NCI-H2171 treated with DMSO at 0.1 percent for 48 hours (cell line): ENCODE measurements at regions not wholly inside any gene's neighbourhood (a gene's known extent, or its start where the extent isn't known, plus 50 kb on each side); places are given as distances from the start of the nearest gene placed in this dataset.

Experiments
- DNase-seq: peaks from one replicate; lab custom pipeline; 2025; lab: John Stamatoyannopoulos, UW

DNA sequence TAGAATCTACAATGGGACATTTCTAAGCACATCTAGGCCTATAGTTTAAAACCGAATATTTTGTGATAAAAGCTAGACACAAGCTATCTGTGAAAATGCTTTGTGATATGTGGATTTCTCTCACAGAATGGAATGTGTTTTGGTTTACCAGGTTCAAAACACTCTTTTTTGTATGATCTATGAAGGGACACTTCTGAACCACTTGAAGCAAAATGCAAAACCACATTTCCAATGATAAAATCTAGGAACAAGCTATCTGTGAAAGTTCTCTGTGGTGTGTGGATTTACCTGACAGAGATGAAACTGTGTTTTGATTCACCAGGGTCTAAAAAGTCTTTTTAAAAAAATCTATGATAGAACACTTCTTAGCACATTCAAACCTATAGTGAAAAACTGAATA is 2192.4 kb downstream of the TP53TG3F start:
- no peak for DNase-seq

DNA sequence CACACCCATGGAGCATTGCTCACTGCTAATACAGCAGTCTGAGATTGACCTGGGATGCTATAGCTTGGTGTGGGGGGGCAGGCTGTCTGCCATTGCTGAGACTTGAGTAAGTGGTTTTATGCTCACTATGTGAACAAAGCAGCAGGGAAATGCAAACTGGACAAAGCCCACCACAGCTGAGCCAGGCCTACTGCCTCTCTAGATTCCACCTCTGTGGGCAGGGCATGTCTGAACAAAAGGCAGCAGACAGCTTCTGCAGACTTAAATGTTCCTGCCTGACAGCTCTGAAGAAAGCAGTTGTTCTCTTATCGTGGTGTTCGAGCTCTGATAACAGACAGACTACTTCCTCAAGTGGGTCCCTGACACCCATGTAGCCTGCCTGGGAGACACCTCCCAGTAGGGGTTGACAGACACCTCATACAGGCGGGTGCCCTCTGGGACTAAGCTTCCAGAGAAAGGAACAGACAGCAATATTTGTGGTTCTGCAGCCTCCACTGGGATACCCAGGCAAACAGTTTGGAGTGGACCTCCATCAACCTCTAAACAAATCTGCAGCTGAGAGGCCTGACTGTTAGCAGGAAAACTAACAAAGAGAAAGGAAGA is 2204.8 kb downstream of the TP53TG3F start:
- DNase-seq = no peak

DNA sequence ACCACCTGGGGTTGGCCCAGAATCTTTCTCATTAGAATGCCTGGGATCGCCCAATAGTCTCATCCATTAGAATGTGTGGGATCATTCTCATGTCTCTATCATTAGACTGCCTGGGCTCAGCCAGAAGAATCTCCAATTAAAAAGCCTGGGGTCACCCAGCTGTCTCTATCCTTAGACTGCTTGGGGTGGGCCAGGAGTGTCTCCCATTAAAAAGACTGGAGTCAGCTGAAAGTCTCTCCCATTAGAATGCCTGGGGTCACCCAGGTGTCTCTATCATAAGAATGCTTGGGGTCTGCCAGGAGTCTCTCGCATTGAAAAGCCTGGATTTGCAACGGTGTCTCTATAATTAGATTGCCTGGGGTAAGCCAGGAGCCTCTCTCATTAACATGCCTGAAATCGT is 2225.7 kb downstream of the TP53TG3F start:
- DNase-seq = no peak

DNA sequence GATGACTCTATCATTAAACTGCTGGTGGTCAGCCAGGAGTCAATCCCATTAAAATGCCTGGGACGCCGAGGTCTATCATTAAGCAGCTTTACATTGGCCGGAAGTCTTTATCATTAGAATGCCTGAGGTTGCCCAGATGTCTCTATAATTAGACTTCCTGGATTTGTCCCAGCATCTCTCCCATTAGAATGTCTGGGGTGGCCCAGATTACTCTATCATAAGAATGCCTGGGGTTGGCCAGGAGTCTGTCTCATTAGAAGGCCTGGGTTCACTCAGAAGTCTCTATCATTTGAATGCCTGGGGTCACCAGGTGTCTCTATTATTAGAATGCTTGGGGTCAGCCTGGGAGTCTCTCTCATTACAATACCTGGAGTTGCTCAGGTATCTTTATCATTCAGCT is 2227.2 kb downstream of the TP53TG3F start:
- DNase-seq = no peak

DNA sequence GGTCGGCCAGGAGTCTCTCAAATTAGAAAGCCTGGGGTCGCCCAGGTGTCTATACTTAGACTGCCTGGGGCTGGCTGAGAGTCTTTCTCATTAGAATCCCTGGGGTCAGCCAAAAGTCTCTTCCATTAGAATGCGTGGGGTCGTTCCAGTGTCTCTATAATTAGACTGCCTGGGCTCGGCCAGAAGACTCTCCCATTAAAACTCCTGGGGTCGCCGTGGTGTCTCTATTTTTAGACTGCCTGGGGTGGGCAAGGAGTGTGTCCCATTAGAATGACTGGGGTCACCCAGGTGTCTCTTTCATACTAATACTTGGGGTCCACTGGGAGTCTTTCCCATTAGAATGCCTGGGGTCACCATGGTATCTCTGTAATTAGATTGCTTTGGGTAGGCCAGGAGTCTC is 2227.7 kb downstream of the TP53TG3F start:
- DNase-seq = no peak

DNA sequence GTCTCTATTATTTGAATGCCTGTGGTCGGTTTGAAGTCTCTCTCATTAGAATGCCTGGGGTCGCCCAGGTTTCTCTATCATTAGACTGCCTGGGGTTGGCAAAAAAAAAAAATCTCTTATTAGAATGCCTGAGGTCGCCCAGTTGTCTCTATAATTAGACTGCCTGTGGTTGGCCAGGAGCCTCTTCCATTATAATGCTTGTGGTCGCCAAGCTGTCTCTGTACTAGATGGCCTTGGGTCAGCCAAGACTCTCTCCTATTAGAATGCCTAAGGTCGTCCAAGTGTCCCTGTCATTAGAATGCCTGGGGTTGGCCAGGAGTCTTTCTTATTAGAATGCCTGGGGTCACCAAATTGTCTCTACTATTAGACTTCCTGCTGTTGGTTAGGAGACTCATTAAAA is 2228.4 kb downstream of the TP53TG3F start:
- no peak for DNase-seq

DNA sequence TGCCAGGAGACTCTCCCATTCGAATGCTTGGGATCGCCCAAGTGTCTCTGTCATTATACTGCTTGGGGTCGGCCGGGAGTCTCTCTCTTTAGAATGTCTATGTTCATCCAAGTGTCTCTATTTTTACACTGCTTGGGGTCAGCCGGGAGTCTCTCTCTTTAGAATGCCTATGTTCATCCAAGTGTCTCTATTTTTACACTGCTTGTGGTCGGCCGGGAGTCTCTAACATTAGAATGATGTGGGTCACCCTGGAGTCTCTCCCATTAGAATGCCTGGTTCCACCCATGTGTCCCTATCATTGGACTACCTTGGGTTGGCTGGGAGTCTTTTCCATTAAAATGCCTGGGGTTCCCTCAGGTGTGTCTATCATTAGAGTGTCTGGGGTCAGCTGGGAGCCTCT is 2230.4 kb downstream of the TP53TG3F start:
- DNase-seq = no peak

DNA sequence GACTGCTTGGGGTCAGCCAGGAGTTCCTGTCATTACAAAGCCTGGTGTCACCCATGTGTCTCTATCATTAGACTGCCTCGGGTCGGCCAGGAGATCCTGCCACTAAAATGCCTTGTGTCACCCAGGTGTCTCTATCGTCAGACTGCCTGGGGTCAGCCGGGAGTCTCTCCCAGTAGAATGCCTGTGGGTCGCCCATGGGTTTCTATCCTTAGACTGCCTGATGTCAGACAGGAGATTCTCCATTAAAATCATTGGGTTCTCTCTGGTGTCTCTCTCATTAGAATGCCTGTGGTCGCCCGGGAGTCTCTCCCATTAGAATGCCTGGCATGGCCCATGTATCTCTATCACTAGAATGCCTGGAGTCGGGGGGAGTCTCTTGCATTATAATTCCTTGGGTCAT is 2231.0 kb downstream of the TP53TG3F start:
- no peak for DNase-seq

DNA sequence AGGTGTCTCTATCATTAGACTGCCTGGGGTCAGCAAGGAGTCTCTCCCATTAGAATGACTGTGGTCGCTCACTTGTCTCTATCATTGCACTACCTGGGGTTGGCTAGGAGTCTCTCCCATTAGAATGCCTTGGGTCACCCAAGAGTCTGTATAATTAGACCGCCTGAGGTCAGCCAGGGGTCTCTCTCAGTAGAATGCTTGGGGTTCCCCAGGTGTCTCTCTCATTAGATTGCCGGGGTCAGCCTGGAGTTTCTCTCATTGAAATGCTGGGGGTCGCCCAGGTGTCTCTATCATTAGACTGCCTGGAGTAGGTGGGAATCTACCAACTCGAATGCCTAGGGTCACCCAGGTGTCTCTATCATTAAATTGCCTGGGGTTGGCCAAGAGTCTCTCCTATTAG is 2231.6 kb downstream of the TP53TG3F start:
- DNase-seq = no peak

DNA sequence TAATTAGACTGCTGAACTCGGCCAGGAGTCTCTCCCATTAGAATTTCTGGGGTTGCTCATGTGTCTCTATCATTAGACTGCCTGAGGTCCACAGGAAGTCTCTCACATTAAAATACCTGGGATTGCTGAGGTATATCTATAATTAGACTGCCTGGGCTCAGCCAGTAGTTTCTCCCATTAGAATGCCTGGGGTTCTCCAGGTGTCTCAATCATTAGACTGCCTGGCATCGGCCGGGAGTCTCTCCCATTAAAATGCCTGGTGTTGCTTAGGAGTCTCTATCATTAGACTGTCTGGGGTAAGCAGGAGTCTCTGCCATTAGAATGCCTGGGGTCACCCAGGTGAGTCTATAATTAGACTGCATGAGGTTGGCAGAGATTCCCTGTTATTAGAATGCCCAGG is 2233.4 kb downstream of the TP53TG3F start:
- no peak for DNase-seq

DNA sequence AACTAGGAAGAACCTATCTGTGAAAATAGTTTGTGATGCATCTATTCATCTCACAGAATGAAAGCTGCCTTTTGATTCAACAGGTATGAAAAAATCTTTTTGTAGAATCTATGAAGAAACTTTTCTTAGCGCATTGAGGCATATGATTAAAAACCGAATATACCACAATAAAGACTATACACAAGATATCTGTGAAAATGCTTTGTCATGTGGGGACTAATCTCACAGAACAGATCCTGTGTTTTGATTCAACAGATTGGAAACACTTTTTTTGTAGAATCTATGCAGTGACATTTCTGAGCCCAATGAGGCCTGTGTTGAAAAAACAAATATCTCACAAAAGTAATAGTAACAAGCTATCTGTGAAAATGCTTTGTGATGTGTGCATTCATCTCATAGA is 2247.5 kb downstream of the TP53TG3F start:
- no peak for DNase-seq

DNA sequence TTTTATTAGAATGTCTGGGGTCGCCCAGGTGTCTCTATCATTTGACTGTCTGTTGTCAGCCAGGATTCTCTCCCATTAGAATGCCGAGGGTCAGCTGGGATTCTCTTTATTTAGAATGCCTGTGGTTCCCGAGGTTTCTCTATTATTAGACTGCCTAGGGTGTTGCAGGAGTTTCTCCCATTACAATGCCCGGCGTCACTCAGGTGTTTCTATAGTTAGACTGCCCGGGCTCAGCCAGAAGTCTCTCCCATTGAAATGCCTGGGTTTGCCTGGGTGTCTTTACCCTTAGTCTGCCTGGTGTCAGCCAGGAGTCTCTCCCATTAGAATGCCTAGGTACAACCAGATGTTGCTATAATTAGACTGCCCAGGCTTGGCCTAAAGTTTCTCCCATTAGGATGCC is 2252.0 kb downstream of the TP53TG3F start:
- DNase-seq = no peak

DNA sequence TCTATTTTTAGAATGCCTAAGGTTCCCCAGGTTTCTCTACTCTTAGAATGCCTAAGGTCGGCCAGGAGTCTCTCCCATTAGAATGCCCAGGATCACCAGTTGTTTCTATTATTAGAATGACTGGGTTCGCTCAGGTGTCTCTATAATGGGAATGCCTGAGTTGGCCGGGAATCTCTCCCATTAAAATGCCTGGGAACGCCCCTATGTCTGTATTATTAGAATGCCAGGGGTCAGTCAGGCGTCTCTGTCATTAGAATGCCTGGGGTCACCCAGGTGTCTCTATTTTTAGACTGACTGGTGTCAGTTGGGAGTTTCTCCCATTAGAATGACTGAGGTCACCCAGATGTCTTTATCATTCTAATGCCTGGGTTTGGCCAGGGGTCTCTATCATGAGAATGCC is 2252.5 kb downstream of the TP53TG3F start:
- DNase-seq = no peak

DNA sequence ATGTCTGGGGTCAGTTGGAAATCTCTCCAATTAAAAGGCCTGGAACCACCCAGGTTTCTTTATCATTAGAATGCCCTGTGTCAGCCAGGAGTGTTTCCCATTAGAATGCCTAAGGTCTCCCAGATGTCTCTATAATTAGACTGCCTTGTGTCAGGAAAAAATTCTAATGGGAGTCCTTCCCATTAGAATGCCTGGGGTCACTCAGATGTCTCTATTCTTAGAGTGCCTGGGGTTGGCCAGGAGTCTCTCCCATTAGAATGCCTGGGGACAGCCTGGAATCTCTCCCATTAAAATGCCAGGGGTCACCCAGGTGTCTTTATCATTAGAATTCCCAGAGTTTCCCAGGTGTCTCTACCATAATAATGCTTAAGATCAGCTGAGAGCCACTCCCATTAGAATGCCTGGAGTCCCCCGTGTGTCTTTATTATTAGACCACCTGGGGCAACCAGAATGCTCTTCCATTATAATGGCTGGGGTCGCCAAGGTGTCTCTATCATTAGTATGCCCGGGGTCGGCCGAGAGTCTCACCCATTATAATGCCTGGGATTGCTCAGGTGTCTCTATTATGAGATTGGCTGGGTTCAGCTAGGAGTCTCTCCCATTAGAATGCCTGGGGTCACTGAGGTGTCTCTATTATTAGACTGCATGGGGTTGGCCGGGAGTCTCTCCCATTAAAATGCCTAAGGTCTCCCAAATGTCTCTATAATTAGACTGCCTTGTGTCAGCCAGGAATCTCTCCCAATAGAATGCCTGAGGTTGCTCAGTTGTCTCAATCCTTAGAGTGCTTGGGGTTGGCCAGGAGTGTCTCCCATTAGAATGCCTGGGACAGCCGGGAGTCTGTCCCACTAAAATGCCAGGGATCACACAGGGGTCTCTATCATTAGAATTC is 2254.6 kb downstream of the TP53TG3F start:
- DNase-seq = no peak

DNA sequence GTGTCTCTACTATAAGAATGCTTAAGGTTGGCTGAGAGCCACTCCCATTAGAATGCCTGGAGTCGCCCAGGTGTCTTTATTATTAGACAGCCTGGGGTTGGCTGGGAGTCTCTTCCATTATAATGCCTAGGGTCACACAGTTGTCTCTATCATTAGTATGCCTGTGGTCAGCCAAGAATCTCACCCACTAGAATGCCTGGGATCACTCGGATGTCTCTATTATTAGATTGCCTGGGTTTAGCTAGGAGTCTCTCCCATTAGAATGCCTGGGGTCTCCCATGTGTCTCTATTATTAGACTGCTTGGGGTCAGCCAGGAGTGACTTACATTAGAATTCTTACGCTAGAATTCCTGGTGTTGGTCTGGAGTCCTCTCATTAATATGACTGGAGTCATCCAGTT is 2255.3 kb downstream of the TP53TG3F start:
- DNase-seq = no peak

DNA sequence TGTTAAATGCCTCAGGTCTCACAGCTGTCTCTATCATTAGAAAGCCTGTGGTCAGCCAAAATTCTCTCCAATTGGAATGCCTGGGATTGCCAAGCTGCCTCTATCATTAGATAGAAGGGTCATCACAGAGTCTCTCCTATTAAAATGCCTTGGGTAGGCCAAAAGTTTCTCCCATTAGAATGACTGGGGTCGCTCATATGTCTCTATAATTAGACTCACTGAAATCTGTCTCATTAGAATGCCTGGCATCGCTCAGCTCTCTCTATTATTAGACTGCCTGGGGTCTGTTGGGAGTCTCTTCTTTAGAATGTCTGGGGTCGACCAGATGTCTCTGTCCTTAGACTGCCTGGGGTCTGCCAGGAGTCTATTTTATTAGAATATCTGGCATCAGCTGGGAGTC is 2265.1 kb downstream of the TP53TG3F start:
- no peak for DNase-seq

DNA sequence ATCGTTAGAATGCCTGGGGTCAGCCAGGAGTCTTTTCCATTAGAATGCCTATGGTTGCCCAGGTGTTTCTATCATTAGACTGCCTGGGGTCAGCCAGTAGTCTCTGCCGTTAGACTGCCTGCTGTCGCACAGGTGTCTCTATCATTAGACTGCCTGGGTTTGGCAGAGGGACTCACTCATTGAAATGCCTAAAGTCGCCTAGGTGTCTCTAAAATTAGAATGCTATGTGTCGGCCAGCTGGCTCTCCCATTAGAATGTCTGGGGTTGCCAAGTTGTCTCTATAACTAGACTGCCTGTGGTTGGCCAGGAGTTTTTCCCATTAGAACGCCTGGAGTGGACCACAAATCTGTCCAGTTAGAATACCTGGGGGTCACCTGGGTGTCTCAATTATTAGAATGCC is 2266.5 kb downstream of the TP53TG3F start:
- DNase-seq = no peak

DNA sequence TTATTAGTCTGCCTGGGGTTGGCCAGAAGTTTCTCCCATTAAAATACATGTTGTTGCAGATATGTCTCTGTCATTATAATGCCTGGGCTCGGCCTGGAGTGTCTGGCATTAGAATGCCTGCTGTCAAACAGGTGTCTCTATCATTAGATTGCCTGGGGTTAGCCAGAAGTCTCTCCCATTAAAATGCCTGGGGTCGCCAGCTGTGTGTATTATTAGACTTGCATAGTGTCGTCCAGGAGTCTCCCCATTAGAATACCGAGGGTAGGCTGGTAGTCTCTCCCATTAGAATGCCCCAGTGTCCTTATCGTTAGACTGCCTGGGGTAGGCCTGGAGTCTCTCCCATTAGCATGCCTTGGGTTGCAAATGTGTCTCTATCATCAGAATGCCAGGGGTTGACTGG is 2270.8 kb downstream of the TP53TG3F start:
- no peak for DNase-seq

DNA sequence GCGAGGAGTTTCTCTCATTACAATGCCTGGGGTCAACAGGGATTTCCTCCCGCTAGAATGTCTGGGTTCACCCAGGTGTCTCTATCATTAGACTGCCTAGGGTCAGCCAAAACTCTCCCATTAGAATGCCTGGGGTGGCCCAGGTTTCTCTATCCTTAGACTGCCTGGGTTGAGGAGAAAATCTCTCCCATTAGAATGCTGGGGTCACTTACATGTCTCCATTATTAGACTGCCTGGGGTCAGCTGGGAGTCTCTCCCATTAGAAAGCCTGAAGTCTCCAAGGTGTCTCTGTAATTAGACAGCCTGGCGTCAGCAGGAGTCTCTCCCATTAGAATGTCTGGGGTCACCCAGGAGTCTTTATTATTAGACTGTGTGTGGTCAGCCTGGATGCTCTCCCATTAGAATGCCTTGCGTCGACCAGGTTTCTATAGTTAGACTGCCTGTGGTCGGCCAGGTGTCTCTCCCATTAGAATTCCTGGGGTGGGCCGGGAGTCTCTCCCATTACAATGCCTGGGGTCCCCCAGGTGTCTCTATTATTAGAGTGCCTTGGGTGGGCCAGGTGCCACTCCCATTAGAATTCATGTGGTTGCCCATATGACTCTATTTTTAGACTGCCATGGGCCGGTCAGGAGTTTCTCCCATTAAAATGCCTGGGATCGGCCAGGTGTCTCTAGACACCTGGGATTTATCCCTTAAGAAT is 2272.1 kb downstream of the TP53TG3F start:
- DNase-seq = no peak

DNA sequence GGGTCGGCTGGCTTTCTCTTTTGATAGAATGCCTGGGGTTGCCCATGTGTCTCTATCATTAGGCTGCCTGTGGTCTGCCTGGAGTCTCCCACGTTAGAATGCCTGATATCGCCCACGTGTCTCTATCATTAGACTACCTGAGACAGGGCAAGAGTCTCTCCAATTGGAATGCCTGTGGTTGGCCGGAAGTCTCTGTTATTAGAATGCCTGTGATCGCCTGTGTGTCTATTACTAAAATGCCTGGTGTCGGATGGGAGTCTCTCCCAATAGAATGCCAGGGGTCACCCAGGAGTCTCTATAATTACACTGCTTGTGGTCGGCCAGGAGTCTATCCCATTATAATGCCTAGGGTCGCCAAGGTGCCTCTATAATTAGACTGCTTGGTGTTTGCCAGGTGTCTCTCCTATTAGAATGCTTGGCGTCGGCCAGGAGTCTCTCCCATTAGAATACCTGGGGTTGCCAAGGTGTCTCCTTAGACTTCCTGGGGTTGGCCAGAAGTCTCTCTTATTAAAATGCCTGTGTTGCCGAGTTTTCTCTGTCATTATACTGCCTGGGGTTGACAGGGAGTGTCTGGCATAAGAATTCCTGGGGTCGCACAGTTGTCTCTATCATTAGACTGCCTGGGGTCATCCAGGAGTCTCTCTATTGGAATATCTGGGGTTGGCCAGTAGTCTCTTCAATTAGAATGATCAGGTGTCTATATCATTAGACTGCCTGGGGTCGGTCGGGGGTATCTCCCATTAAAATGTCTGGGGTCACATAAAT is 2272.8 kb downstream of the TP53TG3F start:
- no peak for DNase-seq

DNA sequence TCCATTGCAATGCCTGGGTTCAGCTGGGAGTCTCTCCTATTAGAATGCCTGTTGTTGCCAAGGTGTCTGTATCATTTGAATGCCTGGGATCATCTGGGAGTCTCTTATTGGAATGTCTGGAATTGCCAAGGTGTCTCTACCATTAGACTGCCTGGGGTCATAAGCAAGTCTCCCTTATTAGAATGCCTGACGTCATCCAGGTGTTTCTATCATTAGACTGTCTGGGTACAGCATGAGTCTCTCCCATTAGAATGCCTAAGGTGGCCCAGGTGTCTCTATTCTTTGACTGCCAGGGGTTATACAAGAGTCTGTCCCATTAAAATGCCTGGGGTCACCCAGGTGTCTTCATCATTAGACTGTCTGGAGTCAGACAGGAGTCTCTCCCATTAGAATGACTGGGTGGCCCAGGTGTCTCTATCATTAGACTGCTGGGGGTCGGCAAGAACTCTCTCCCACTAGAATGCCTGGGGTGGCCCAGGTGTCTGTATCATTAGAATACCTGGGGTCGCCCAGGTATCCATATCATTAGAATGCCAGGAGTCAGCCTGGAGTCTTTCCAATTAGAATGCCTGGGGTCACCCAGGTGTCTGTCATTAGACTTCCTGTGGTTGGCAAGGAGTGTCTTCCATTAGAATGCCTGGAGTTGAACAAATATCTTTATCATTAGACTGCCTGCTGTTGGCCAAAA is 2274.0 kb downstream of the TP53TG3F start:
- DNase-seq = no peak
